HepG2 (cell line): ENCODE measurements at regions not wholly inside any gene's neighbourhood (a gene's known extent, or its start where the extent isn't known, plus 50 kb on each side); places are given as distances from the start of the nearest gene placed in this dataset.

Experiments used
- CBX5 ChIP-seq: sonication (generic); formaldehyde crosslinking; IDR thresholded peaks from 2 replicates; pipeline ENCODE4 v1.4.0; 2020; ENCODE audit warnings: missing genetic modification reagents, borderline replicate concordance
- SP1 ChIP-seq, 2 experiments: fragments of 450-650 bp in 1 of 2; sonication (generic) in 1 of 2; formaldehyde crosslinking in 1 of 2; IDR thresholded peaks; 2 replicates each; pipeline versions ENCODE4 v1.4.0 to v1.6.1; 2016 to 2020; ENCODE audit warnings: missing genetic modification reagents in 1 of 2
- ZFP36 ChIP-seq: fragments of 150-350 bp; IDR thresholded peaks from 2 replicates; pipeline ENCODE4 v1.6.1; 2018; ENCODE audit warnings: borderline replicate concordance, low read length, low read depth; ENCODE audit not compliant: partially characterized antibody
- TF ChIP-seq, protein P1 (sequence below): sonication (generic); formaldehyde crosslinking; IDR thresholded peaks from 2 replicates; pipeline ENCODE4 v1.8.0; 2022; ENCODE audit warnings: mild to moderate bottlenecking, missing genetic modification reagents, borderline replicate concordance

DNA sequence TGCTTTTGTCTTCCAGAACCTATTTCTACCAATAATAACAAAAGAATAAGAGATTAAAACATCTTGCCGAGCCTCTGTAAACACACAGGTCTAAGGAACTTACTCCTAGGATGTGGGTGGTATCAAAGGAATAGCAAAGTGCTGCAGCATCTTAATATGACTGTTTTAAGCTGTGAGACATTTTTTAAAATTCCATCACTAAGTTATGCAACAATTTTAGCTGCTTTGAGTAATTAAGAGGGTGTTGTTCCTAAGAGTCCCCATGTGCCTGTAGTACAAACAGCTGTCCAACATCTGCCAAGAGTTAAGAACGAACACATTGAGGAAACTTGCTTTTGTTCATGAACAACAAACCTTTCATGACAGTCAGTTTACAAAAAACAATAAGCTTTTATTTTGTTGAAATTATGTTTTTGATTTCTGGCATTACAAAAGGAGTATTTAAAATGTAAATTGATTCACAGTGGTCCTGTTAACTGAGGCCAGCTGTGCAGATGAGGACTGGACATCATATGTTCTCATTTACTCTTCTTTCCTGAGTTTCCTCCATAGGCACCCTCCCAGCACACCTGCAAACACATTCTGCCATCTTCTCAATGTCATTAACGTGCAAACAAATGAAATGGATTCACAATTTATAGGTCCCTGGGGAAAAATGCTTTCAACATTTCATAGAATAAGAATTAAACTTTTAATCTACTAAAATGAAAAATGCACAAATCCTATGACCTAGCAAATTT, 337.3 kb upstream of the ARHGEF26 start:
- TF ChIP-seq CBX5 (CRISPR knock-in tag) (no peak), SP1 (IDR thresholded peaks at IDR 0.05) (no peak), SP1 (CRISPR knock-in tag; IDR thresholded peaks at IDR 0.05) (no peak), ZFP36 (no peak)
- TF ChIP-seq, protein P1, sequence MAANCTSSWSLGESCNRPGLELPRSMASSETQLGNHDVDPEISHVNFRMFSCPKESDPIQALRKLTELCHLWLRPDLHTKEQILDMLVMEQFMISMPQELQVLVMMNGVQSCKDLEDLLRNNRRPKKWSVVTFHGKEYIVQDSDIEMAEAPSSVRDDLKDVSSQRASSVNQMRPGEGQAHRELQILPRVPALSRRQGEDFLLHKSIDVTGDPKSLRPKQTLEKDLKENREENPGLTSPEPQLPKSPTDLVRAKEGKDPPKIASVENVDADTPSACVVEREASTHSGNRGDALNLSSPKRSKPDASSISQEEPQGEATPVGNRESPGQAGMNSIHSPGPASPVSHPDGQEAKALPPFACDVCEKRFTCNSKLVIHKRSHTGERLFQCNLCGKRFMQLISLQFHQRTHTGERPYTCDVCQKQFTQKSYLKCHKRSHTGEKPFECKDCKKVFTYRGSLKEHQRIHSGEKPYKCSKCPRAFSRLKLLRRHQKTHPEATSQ (CRISPR knock-in tag), result no peak
